Neural cell (in vitro differentiated cells): ENCODE measurements at regions not wholly inside any gene's neighbourhood (a gene's known extent, or its start where the extent isn't known, plus 50 kb on each side); places are given as distances from the start of the nearest gene placed in this dataset.

ENCODE experiments used
- H2AFZ ChIP-seq: fragments of 200-600, 300-800 bp; sonication (generic), shearing (Covaris generic); 2 replicates; pipeline ENCODE4 v1.6.0; 2014; ENCODE audit warnings: low read depth, mild to moderate bottlenecking, antibody characterized with exemption, low read length, moderate library complexity
- H3F3A ChIP-seq: fragments of 200-600 bp; shearing (Covaris generic); 2 replicates; pipeline ENCODE4 v1.6.1; 2016; ENCODE audit warnings: mild to moderate bottlenecking, moderate library complexity, mixed read lengths, antibody characterized with exemption, low read length; ENCODE audit not compliant: insufficient read depth, poor library complexity, severe bottlenecking
- H3K27ac ChIP-seq: fragments of 200-600, 300-800 bp; sonication (generic), shearing (Covaris generic); 2 replicates; pipeline ENCODE4 v1.5.1; 2014; ENCODE audit warnings: mild to moderate bottlenecking, low read length, moderate library complexity
- H3K27me3 ChIP-seq: fragments of 300-800, 200-600 bp; sonication (generic), shearing (Covaris generic); 2 replicates; pipeline ENCODE4 v1.6.0; 2014; ENCODE audit warnings: mild to moderate bottlenecking, low read depth, low read length, moderate library complexity; ENCODE audit not compliant: insufficient read depth
- H3K36me3 ChIP-seq: fragments of 300-800, 200-600 bp; sonication (generic), shearing (Covaris generic); 2 replicates; pipeline ENCODE4 v1.5.1; 2014; ENCODE audit warnings: mild to moderate bottlenecking, antibody characterized with exemption, low read length, moderate library complexity; ENCODE audit not compliant: insufficient read depth
- H3K4me2 ChIP-seq: fragments of 300-800, 200-600 bp; sonication (generic), shearing (Covaris generic); 2 replicates; pipeline ENCODE4 v1.6.0; 2014; ENCODE audit warnings: mild to moderate bottlenecking, low read length
- H3K4me3 ChIP-seq: fragments of 300-800, 200-600 bp; sonication (generic), shearing (Covaris generic); 2 replicates; pipeline ENCODE4 v1.5.1; 2014; ENCODE audit warnings: mild to moderate bottlenecking, low read length, moderate library complexity
- H3K79me2 ChIP-seq: fragments of 200-600 bp; shearing (Covaris generic); replicated peaks from 2 replicates; pipeline ENCODE4 v1.6.0; 2014; ENCODE audit warnings: mild to moderate bottlenecking, low read length, moderate library complexity; ENCODE audit not compliant: insufficient read depth
- H3K9ac ChIP-seq: fragments of 300-800, 200-600 bp; sonication (generic), shearing (Covaris generic); 2 replicates; pipeline ENCODE4 v1.6.1; 2016; ENCODE audit warnings: mild to moderate bottlenecking, low read length, mixed read lengths
- H3K9me2 ChIP-seq: fragments of 200-600 bp; shearing (Covaris generic); 2 replicates; pipeline ENCODE4 v1.6.1; 2016; ENCODE audit warnings: mild to moderate bottlenecking, low read length, mixed read lengths; ENCODE audit not compliant: insufficient read depth
- H3K9me3 ChIP-seq: fragments of 200-600, 300-800 bp; sonication (generic), shearing (Covaris generic); 2 replicates; pipeline ENCODE4 v1.6.1; 2016; ENCODE audit warnings: mild to moderate bottlenecking, mixed run types, low read length, moderate library complexity, mixed read lengths
- H4K20me1 ChIP-seq: fragments of 200-600 bp; shearing (Covaris generic); 2 replicates; pipeline ENCODE4 v1.6.1; 2016; ENCODE audit warnings: mild to moderate bottlenecking, mixed run types; ENCODE audit not compliant: insufficient read depth
- CTCF ChIP-seq: fragments of 450-650 bp; IDR thresholded peaks from 2 replicates; pipeline ENCODE4 v1.5.1; 2014; ENCODE audit warnings: antibody characterized with exemption, mild to moderate bottlenecking, moderate library complexity; ENCODE audit not compliant: poor library complexity, severe bottlenecking
- EP300 ChIP-seq: fragments of 450-650 bp; conservative IDR thresholded peaks from 2 replicates; pipeline ENCODE4 v1.6.1; 2014; ENCODE audit warnings: antibody characterized with exemption, mild to moderate bottlenecking, moderate library complexity; ENCODE audit not compliant: poor library complexity, severe bottlenecking
- EZH2 ChIP-seq: fragments of 200-600, 300-800 bp; shearing (Covaris generic), sonication (generic); IDR thresholded peaks from 2 replicates; pipeline ENCODE4 v1.6.1; 2014; ENCODE audit warnings: antibody characterized with exemption, low read length, borderline replicate concordance, mild to moderate bottlenecking; ENCODE audit not compliant: insufficient read depth, poor library complexity, severe bottlenecking
- MXI1 ChIP-seq: fragments of 450-650 bp; conservative IDR thresholded peaks from 2 replicates; pipeline ENCODE4 v1.6.1; 2014; ENCODE audit warnings: antibody characterized with exemption, mild to moderate bottlenecking; ENCODE audit not compliant: poor library complexity, severe bottlenecking
- POLR2AphosphoS5 ChIP-seq: IDR thresholded peaks from 2 replicates; pipeline ENCODE4 v1.6.1; 2012
- SMC3 ChIP-seq: fragments of 450-650 bp; conservative IDR thresholded peaks from 2 replicates; pipeline ENCODE4 v1.6.1; 2014; ENCODE audit warnings: antibody characterized with exemption, mild to moderate bottlenecking, moderate library complexity; ENCODE audit not compliant: poor library complexity
- TAF1 ChIP-seq: IDR thresholded peaks from 2 replicates; pipeline ENCODE4 v1.6.1; 2012; ENCODE audit warnings: low read depth
- TF ChIP-seq, protein P1 (sequence below): IDR thresholded peaks from 2 replicates; pipeline ENCODE4 v1.6.1; 2012; ENCODE audit warnings: borderline replicate concordance

DNA sequence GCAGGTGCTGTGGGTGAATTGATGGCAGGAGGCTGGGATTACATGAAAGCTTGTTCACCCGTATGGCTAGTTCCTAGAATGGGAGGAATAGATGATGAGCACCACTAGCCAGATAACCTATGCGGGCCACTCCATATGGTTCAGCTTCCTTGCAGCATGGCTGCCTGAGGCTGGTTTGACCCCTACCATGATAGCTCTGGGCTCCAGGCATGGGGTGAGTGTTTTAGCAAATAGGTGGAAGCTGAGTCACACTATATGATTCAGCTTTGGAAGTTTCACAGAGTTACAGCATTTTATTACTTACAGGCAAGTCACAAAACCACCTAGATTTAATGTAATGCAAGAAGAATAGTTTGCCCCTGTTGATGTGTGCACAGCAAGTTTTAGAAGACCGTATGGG, 603.2 kb downstream of the STIM2 start:
- Histone ChIP-seq H2AFZ (no peak overlapping the region), H3K79me2 (no peaks in the 10 kb centered on the region), H3K4me3 (no peak overlapping the region), H3K36me3 (no peaks in the 10 kb centered on the region), H3F3A (no peaks in the 10 kb centered on the region), H4K20me1 (no peaks in the 10 kb centered on the region), H3K9ac (no peak overlapping the region), H3K27ac (no peak overlapping the region), H3K27me3 (no peaks in the 10 kb centered on the region), H3K9me3 (no peaks in the 10 kb centered on the region), H3K9me2 (no peaks in the 10 kb centered on the region), H3K4me2 (no peak overlapping the region)
- TF ChIP-seq EZH2 = no peak
- TF ChIP-seq CTCF = no peak
- no peak for TF ChIP-seq POLR2AphosphoS5
- no peak for TF ChIP-seq TAF1

GRCh38 chr4:27467351-27467750, 606.7 kb downstream of the STIM2 start:
- Histone ChIP-seq H3K36me3 (no peaks in the 10 kb centered on the region), H3K79me2 (no peaks in the 10 kb centered on the region), H3K27ac (no peak overlapping the region), H3K9me3 (no peaks in the 10 kb centered on the region), H4K20me1 (no peaks in the 10 kb centered on the region), H3K9ac (no peak overlapping the region), H3F3A (no peaks in the 10 kb centered on the region), H3K27me3 (no peaks in the 10 kb centered on the region), H3K4me2 (no peak overlapping the region), H3K4me3 (no peak overlapping the region), H2AFZ (no peak overlapping the region), H3K9me2 (no peaks in the 10 kb centered on the region)
- TF ChIP-seq EZH2 = no peak
- TF ChIP-seq EP300 = no peak
- TF ChIP-seq, protein P1, sequence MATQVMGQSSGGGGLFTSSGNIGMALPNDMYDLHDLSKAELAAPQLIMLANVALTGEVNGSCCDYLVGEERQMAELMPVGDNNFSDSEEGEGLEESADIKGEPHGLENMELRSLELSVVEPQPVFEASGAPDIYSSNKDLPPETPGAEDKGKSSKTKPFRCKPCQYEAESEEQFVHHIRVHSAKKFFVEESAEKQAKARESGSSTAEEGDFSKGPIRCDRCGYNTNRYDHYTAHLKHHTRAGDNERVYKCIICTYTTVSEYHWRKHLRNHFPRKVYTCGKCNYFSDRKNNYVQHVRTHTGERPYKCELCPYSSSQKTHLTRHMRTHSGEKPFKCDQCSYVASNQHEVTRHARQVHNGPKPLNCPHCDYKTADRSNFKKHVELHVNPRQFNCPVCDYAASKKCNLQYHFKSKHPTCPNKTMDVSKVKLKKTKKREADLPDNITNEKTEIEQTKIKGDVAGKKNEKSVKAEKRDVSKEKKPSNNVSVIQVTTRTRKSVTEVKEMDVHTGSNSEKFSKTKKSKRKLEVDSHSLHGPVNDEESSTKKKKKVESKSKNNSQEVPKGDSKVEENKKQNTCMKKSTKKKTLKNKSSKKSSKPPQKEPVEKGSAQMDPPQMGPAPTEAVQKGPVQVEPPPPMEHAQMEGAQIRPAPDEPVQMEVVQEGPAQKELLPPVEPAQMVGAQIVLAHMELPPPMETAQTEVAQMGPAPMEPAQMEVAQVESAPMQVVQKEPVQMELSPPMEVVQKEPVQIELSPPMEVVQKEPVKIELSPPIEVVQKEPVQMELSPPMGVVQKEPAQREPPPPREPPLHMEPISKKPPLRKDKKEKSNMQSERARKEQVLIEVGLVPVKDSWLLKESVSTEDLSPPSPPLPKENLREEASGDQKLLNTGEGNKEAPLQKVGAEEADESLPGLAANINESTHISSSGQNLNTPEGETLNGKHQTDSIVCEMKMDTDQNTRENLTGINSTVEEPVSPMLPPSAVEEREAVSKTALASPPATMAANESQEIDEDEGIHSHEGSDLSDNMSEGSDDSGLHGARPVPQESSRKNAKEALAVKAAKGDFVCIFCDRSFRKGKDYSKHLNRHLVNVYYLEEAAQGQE = no peak
- TF ChIP-seq MXI1 = no peak
- TF ChIP-seq POLR2AphosphoS5 = no peak
- TF ChIP-seq TAF1 = no peak
- no peak for TF ChIP-seq SMC3
- TF ChIP-seq CTCF = no peak
